Right renal pelvis (tissue), 4 donors: ENCODE measurements at regions not wholly inside any gene's neighbourhood (a gene's known extent, or its start where the extent isn't known, plus 50 kb on each side); places are given as distances from the start of the nearest gene placed in this dataset.
"Not testable (repeated sequence)": the region's sequence is repeated elsewhere in the genome, so short reads cannot be mapped to it uniquely, and the experiment has no call there.

ENCODE experiments used
- DNase-seq, 4 donors: peaks; one replicate each; pipeline ENCODE4 v3.0.0-alpha.2; 2013; ENCODE audit warnings: low read depth in 4 of 4, low spot score in 3 of 4, missing footprints in 1 of 4

- DNase-seq = no peak
These were observed 184.1 kb downstream of the TEX13C start for GRCh38 chrX:125503769-125504168.

DNA sequence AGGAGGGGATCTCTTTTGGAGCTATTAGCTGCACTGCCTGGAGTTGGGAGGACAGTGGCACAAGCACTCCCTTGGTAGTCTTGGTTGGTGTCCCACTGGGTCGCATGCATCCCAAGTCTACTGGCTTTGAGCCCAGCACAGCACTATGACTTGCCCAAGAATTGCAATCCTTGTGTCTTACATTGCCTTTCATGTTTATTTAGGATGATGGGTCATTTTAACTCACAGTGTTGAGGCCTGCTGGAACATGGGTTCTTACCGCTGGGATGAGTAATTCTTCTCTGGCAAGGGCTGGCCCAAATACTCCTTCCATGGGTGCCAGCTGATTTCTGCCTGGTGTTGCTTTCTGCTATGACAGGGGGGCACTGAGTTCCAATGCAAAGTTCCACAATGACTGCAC lies 185.5 kb downstream of the TEX13C start:
- no peak for DNase-seq

GRCh38 chrX:125507119-125507518 lies 187.4 kb downstream of the TEX13C start:
- DNase-seq = no peak

DNA sequence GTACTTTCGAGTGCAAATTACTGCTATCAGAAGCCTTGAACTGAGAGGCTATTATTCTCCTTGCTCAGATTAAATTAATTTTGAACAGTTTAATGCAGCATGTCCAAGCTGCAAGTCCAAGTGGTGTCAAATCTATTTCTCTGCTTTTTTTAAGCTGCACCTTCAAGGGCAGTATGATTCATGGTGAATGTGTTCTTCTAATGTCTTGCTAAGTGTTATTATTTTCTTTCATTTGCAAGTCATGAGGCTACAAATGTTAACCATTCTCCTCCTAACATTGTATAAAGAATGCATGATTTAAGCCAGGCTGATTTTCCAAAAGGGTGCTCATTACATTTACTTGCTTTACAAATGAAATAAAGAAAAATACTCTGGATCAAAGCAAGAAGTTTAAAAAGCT lies 200.4 kb downstream of the TEX13C start:
- DNase-seq = no peak

DNA sequence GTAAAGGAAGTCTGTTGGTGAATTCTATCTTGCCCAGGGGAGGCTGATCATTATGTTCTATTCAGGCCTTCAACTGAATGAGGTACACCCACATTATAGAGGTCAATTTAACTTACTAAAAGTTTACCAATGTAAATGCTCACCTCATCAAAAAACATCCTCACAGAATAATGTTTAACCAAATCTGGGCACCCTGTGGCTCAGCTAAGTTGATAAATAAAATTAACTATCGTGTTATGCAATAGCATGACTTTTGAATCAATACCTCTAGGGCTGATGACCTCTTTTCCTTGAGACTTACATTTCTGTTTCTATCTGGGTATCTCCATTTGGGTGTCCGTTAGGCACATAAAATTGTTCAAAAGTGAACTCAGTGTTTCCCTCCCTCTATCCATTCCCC lies 203.1 kb downstream of the TEX13C start:
- no peak for DNase-seq

DNA sequence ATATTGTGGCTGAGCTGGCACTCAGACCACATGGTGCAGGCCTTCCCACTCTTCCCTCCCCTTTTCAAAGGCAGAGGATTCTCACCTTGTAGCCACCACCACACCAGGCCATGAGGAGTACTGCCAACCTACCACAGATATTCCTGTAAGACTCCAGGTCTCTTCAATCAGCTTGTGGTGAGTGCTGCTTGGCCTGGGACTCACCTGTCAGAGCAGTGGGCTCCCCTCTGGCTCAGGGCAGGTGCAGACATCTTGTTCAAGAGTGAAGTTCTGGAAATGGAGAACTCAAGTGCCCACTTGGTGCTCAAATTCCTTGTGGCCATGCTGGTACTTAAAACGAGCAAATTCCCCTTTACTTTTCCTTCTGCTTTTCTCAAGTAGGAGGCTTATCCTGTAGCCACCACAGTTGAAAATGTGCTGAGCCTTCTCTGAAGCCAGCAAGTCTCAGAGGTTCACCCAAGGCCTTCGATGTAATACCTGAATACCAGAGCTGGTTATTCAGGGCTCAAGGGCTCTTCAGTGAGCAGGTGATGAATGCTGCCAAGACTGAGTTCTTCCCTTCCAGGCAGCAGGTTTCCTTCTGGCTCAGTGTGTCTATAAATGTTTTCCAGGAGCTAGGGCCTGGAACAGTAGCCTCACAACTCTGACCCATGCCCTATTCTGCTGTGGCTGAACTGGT lies 212.9 kb downstream of the TEX13C start:
- no peak for DNase-seq

- DNase-seq = no peak
These were observed 213.7 kb downstream of the TEX13C start for GRCh38 chrX:125533352-125533751.

GRCh38 chrX:125544031-125544660 lies 224.5 kb downstream of the TEX13C start:
- no peak for DNase-seq

DNA sequence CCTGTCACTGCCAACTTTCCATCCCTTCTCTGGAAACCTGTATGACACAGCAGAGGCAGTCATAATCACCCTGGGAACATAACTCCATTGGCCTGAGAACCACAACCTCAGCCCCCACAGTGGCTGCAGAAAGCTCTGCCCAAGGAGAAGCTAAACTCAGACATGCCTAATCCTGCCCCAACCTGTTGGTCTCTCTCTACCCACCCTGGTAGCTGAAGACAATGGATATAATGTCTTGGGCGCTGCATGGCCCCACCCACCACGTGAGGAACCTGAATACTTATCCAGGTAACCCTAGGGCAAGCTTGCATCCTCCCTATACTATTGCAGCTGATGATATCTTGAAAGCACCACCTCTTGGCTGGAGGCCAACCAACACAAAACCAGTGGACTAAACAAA lies 225.2 kb downstream of the TEX13C start:
- no peak for DNase-seq

GRCh38 chrX:125577479-125577878 lies 257.8 kb downstream of the TEX13C start:
- DNase-seq = no peak

GRCh38 chrX:125604448-125604847 lies 284.8 kb downstream of the TEX13C start:
- no peak for DNase-seq

DNA sequence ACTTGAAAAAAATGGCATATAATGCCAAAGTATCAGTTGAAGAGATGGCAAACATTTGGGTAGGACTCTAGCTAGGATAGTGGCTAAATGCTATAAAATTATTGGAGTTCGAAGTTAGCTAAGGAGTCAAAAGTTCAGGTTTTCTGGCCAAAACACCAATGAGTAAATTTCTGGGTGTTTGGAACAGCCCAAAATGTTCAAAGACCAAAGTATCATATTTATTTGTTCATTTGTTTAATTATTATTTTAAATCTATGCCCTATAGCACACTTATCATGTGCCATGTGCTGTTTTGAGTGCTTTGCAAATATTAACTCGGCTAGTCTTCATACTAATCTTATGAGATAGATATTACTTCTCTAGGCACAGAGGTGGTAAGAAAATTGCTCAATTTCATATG lies 285.5 kb downstream of the TEX13C start:
- no peak for DNase-seq

DNA sequence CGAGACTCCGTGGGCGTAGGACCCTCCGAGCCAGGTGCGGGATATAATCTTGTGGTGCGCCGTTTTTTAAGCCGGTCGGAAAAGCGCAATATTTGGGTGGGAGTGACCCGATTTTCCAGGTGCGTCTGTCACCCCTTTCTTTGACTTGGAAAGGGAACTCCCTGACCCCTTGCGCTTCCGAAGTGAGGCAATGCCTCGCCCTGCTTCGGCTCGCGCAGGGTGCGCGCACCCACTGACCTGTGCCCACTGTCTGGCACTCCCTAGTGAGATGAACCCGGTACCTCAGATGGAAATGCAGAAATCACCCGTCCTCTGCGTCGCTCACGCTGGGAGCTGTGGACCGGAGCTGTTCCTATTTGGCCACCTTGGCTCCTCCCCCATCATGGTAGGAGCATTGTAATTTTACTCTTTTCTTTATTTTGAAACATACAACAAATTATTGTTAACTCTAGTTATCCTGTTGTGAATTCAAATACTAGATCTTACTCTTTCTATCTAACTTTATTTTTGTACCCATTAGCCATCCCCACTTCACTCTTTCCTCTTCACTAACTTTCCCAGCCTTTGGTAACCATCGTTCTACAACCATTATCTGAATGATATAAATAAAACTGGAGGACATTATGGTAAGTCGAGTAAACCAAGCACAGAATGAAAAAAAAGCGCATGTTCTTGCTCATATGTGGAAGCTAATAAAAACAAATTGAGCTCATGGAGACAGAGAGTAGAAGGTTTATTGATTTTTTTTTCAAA lies 295.1 kb downstream of the TEX13C start:
- DNase-seq = not testable (repeated sequence)

- no peak for DNase-seq
These were observed 301.3 kb downstream of the TEX13C start for GRCh38 chrX:125620715-125621587.

DNA sequence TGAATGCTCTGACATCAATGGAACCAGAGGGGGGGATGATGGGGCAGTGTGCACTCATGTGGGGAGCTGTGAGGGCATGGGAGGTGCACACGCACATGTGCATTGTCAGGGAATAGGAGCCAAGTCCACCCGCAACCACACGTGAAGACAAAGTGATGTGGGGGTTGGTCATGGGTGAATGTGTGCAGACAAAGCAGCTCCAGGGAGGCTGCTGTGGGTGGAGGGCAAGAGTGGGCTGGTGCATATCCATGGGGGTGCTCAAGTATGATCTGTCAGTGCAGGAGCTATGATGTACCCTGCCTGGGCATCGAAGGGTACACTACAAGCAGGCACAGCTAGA lies 301.9 kb downstream of the TEX13C start:
- DNase-seq = no peak

DNA sequence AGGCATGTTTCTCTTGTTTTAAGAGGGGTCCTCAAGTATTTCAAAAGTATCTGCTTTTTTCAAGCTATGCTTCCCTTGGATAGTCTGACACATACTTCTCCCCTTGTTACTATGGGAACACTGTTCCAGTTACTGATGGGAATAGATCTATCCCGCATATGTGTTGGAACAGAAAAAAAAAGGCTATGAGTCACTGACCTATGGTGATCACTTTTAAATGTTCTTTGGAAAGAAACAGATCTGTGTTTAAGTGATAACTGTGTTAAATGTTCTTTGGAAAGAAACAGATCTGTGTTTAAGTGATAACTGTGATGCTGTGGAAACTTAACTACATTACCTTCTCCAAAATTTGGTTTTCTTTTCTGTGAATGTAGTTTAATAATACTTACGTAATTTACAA lies 303.2 kb downstream of the TEX13C start:
- no peak for DNase-seq

DNA sequence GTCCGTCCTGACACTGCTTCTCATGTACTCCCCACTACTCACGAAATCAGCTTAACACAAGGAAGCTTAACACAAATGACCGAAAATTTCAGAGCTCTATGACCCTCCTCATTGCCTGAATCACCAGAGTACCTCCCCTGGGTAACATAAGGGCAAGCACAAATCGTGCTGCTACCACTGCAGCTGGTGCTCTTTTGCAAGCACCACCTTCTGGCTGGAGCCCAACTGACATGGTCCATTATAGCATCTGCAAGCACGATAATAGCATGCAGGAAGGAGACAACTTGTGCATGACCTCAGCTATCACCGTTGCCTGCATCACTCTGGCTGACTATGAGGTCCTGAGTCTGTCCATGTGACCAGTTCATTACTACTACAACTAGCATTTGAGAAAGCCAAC lies 308.0 kb downstream of the TEX13C start:
- no peak for DNase-seq

GRCh38 chrX:125628435-125628834 lies 308.8 kb downstream of the TEX13C start:
- no peak for DNase-seq

GRCh38 chrX:125641405-125641804 lies 321.7 kb downstream of the TEX13C start:
- no peak for DNase-seq

DNA sequence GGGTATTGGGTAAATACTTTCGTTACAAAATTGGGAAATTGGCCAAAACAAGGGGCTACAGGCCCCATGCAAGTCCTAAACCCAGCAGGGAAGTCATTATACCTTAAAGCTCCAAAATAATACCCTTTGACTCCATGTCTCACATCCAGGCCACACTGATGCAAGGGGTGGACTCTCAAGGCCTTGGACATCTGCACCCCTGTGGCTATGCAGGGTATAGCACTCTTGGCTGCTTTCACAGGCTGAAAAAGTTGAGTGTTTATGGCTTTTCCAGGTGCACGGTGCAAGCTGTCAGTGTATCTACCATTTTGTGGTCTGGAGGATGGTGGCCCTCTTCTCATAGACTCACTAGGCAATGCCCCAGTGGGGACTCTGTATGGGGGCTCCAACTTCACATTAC lies 326.5 kb downstream of the TEX13C start:
- no peak for DNase-seq

GRCh38 chrX:125651426-125651825 lies 331.8 kb downstream of the TEX13C start:
- DNase-seq = no peak
